ENCODE measurements at regions not wholly inside any gene's neighbourhood (a gene's known extent, or its start where the extent isn't known, plus 50 kb on each side); places are given as distances from the start of the nearest gene placed in this dataset.

DNA sequence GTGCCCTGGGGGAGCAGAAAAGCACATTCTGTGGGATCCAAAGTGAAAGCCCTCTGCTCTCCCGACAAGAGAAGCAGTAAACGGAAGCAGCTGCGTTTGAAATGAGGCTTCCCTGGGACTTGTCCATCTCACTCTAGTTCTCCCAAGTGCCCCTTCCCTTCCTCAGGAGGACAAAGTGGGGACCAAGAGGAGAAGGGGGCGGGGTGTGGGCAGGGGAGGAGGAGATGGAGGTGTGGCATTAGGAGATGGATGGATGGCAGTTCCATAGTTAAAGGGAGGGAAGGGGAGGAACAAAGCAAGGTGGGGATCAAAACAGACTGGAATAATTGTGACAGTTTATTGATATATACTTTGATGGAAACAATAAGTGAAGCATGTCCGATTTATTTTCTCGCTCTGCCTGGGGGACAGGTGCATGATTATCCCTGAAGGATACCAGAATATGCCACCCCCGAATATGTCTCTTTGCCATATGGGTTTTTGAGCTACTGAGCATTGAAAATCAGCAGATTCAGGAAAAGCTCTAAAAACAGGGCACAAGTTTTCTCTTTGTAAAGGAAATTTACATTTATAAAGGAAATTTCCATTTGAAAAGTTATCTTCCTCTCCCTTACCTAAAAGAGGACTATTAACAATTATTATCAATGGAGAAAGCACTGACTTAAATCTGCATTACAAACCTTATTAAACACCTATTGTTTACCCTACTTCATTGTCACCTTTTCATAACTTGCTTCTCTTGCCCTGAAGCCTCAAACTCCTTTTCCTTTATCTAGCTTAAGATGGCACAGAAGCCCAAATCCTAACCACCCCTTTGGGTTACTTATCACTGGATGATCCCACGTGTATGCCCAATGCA lies 58.9 kb upstream of the DAZL start:
- Histone ChIP-seq H4K5ac (ENCODE audit: low read depth, low read length) (no peak overlapping the region), H2AK9ac (replicated peaks; ENCODE audit: low read depth, low read length, poor library complexity) (no peak overlapping the region), H2BK20ac (ENCODE audit: low read depth, low read length) (no peak overlapping the region), H3K56ac (ENCODE audit: extremely low read depth, insufficient read depth, low read length) (no peak overlapping the region), H3K23ac (ENCODE audit: low read depth, low read length) (no peak overlapping the region), H3K9me3 (ENCODE audit: control insufficient read depth, insufficient read depth, low read length) (no peaks in the 10 kb centered on the region), H3K27ac (ENCODE audit: insufficient read depth, low read length) (no peak overlapping the region), H3K4ac (ENCODE audit: low read depth, low read length) (no peak overlapping the region), H3K27me3 (ENCODE audit: control insufficient read depth, insufficient read depth, low read length) (no peaks in the 10 kb centered on the region; the same call in 1 of the 2 replicates), H3K4me1 (ENCODE audit: control insufficient read depth, insufficient read depth, low read length) (no peaks in the 10 kb centered on the region), H3K36me3 (ENCODE audit: control insufficient read depth, insufficient read depth, low read length) (no peaks in the 10 kb centered on the region), H2AK5ac (ENCODE audit: low read depth, low read length) (no peak overlapping the region), H3K79me1 (ENCODE audit: low read depth in 1 of 2, low read length in 2 of 2) (no peaks in the 10 kb centered on the region), H2BK15ac (ENCODE audit: low read depth, low read length) (no peak overlapping the region), H3K4me3 (ENCODE audit: insufficient read depth, low read depth, low read length) (no peak overlapping the region), H3K18ac (ENCODE audit: low read depth, low read length) (no peak overlapping the region), H4K20me1 (ENCODE audit: insufficient read depth, low read length) (no peaks in the 10 kb centered on the region), H2BK5ac (ENCODE audit: low read depth, low read length, poor library complexity, severe bottlenecking) (no peak overlapping the region), H3K9me1 (ENCODE audit: insufficient read depth, low read length) (no peaks in the 10 kb centered on the region), H3K9ac (ENCODE audit: low read depth, low read length) (no peak overlapping the region), H4K8ac (ENCODE audit: low read depth in 2 of 2, low read length in 2 of 2) (no peak overlapping the region), H3K14ac (replicated peaks; ENCODE audit: low read depth, low read length) (no peak overlapping the region), H2AFZ (replicated peaks; ENCODE audit: low read length, poor library complexity) (no peak overlapping the region), H3K4me2 (ENCODE audit: low read depth, low read length) (no peak overlapping the region), H2BK120ac (ENCODE audit: low read depth, low read length) (no peak overlapping the region), H4K91ac (ENCODE audit: insufficient read depth, low read depth, low read length) (no peak overlapping the region)
- in situ Hi-C loops (cut with MboI; ENCODE audit: low sequenced_read_pairs) (no loop called here), intact Hi-C loops (cut with micrococcal nuclease) (no loop called here), dilution Hi-C loops (cut with HindIII; ENCODE audit: low sequenced_read_pairs, unreplicated experiment) (no loop called here)
- TF ChIP-seq CEBPB (IDR thresholded peaks at IDR 0.05; ENCODE audit: low read depth, low read length) (no peak), RCOR1 (IDR thresholded peaks at IDR 0.05; ENCODE audit: insufficient replicate concordance, low read length) (no peak), CHD1 (IDR thresholded peaks at IDR 0.05; ENCODE audit: low read depth, low read length) (no peak), RAD21 (IDR thresholded peaks at IDR 0.05; ENCODE audit: low read length) (no peak), BHLHE40 (IDR thresholded peaks at IDR 0.05; ENCODE audit: low read depth, low read length) (no peak), POLR2A (IDR thresholded peaks at IDR 0.05; ENCODE audit: low read depth, low read length) (no peak), SMC3 (IDR thresholded peaks at IDR 0.05; ENCODE audit: low read depth, low read length) (no peak), FOS (IDR thresholded peaks at IDR 0.05; ENCODE audit: low read depth, low read length) (no peak), NFE2L2 (IDR thresholded peaks at IDR 0.05; ENCODE audit: low read depth, low read length) (no peak), MAFK (IDR thresholded peaks at IDR 0.05; ENCODE audit: low read depth, low read length) (no peak)
- TF ChIP-seq, protein P1, sequence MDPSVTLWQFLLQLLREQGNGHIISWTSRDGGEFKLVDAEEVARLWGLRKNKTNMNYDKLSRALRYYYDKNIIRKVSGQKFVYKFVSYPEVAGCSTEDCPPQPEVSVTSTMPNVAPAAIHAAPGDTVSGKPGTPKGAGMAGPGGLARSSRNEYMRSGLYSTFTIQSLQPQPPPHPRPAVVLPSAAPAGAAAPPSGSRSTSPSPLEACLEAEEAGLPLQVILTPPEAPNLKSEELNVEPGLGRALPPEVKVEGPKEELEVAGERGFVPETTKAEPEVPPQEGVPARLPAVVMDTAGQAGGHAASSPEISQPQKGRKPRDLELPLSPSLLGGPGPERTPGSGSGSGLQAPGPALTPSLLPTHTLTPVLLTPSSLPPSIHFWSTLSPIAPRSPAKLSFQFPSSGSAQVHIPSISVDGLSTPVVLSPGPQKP (IDR thresholded peaks at IDR 0.05; ENCODE audit: borderline replicate concordance, low read depth, low read length): no peak
- TF ChIP-seq, protein P2, sequence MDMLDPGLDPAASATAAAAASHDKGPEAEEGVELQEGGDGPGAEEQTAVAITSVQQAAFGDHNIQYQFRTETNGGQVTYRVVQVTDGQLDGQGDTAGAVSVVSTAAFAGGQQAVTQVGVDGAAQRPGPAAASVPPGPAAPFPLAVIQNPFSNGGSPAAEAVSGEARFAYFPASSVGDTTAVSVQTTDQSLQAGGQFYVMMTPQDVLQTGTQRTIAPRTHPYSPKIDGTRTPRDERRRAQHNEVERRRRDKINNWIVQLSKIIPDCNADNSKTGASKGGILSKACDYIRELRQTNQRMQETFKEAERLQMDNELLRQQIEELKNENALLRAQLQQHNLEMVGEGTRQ (IDR thresholded peaks at IDR 0.05; ENCODE audit: low read depth, low read length): no peak
- TF ChIP-seq, protein P3, sequence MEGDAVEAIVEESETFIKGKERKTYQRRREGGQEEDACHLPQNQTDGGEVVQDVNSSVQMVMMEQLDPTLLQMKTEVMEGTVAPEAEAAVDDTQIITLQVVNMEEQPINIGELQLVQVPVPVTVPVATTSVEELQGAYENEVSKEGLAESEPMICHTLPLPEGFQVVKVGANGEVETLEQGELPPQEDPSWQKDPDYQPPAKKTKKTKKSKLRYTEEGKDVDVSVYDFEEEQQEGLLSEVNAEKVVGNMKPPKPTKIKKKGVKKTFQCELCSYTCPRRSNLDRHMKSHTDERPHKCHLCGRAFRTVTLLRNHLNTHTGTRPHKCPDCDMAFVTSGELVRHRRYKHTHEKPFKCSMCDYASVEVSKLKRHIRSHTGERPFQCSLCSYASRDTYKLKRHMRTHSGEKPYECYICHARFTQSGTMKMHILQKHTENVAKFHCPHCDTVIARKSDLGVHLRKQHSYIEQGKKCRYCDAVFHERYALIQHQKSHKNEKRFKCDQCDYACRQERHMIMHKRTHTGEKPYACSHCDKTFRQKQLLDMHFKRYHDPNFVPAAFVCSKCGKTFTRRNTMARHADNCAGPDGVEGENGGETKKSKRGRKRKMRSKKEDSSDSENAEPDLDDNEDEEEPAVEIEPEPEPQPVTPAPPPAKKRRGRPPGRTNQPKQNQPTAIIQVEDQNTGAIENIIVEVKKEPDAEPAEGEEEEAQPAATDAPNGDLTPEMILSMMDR (conservative IDR thresholded peaks at IDR 0.05; ENCODE audit: low read depth, low read length): no peak
- ATAC-seq (ENCODE audit: low read depth) (no peak), DNase-seq (no peak)
- WGBS, 2 experiments (ENCODE audit: extremely low coverage in 2 of 2, insufficient read length in 1 of 2): 75% methylated on average over 2 of the region's 8 CpGs; no CpG with 5 or more reads in 1 of the 2 experiments
- POLR2A ChIA-PET (ENCODE audit: unreplicated experiment): no interaction called here
- no TSS peak for BruUV-seq (replicated peaks)
- CTCF ChIA-PET: no interaction called here

Measured in IMR-90 (cell line).